ENCODE measurements at regions not wholly inside any gene's neighbourhood (a gene's known extent, or its start where the extent isn't known, plus 50 kb on each side); places are given as distances from the start of the nearest gene placed in this dataset.

DNA sequence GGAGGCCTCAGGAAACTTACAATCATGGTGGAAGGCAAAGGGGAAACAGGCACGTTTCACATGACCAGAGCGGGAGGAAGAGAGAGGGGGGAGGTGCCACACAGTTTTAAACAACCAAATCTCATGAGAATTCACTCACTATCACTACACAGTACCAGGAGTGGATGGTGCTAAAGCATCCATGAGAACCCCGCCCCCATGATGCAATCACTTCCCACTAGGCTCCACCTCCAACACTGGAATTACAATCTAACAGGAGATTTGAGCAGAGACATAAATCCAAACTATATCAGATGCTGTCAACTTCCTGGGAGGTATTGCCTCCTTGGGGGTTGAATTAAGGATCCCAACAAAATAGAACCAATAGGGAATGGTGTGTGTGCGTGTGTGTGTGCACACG lies 407.1 kb downstream of the MED10 start:
- DNase-seq (ENCODE audit: low spot score) (no peak), ATAC-seq (no peak)
- TF ChIP-seq, protein P1, sequence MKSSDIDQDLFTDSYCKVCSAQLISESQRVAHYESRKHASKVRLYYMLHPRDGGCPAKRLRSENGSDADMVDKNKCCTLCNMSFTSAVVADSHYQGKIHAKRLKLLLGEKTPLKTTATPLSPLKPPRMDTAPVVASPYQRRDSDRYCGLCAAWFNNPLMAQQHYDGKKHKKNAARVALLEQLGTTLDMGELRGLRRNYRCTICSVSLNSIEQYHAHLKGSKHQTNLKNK (CRISPR knock-in tag; IDR thresholded peaks at IDR 0.05) = no peak
- TF ChIP-seq ZNF396 (CRISPR knock-in tag; IDR thresholded peaks at IDR 0.05; ENCODE audit: borderline replicate concordance) = no peak
- TF ChIP-seq, protein P2, sequence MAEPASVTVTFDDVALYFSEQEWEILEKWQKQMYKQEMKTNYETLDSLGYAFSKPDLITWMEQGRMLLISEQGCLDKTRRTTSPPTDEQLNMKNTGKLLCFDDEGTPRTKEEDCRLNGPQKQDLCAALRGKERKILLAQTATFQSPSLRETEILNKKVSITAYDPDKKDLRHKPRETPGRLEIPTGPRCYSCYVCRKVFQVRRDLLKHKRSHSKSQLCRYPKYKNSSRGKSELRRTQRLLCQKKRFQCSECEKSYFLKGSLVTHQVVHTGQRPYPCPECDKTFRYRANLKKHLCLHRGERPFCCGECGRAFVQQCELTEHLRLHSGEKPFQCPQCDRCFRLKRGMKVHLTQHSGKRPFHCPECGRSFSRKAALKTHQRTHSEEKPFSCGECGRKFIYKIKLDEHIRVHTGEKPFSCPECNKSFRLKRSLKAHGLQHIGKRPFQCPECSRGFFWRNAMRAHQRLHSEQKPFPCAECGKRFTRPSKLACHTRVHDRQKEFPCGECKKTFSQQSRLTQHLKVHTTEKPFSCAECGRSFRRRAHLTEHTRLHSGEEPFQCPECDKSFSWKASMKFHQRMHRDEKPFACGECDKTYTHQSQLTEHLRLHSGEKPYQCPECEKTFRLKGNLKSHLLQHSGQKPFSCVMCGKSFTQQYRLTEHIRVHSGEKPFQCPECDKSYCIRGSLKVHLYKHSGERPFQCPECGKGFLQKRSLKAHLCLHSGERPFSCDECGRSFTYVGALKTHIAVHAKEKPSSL (CRISPR knock-in tag; conservative IDR thresholded peaks at IDR 0.05) = no peak
- TF ChIP-seq, protein P3, sequence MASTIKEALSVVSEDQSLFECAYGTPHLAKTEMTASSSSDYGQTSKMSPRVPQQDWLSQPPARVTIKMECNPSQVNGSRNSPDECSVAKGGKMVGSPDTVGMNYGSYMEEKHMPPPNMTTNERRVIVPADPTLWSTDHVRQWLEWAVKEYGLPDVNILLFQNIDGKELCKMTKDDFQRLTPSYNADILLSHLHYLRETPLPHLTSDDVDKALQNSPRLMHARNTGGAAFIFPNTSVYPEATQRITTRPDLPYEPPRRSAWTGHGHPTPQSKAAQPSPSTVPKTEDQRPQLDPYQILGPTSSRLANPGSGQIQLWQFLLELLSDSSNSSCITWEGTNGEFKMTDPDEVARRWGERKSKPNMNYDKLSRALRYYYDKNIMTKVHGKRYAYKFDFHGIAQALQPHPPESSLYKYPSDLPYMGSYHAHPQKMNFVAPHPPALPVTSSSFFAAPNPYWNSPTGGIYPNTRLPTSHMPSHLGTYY (CRISPR knock-in tag; IDR thresholded peaks at IDR 0.05) = no peak
- TF ChIP-seq OVOL2 (CRISPR knock-in tag; IDR thresholded peaks at IDR 0.05; ENCODE audit: borderline replicate concordance) = no peak
- no peak for TF ChIP-seq FOXJ3 (CRISPR knock-in tag; IDR thresholded peaks at IDR 0.05; ENCODE audit: borderline replicate concordance)
- TF ChIP-seq, protein P4, sequence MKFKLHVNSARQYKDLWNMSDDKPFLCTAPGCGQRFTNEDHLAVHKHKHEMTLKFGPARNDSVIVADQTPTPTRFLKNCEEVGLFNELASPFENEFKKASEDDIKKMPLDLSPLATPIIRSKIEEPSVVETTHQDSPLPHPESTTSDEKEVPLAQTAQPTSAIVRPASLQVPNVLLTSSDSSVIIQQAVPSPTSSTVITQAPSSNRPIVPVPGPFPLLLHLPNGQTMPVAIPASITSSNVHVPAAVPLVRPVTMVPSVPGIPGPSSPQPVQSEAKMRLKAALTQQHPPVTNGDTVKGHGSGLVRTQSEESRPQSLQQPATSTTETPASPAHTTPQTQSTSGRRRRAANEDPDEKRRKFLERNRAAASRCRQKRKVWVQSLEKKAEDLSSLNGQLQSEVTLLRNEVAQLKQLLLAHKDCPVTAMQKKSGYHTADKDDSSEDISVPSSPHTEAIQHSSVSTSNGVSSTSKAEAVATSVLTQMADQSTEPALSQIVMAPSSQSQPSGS (CRISPR knock-in tag; IDR thresholded peaks at IDR 0.05; ENCODE audit: borderline replicate concordance, low read depth) = no peak
- Mint-ChIP-seq H3K4me3 (no peak overlapping the region), H3K27ac (no peak overlapping the region), H3K36me3 (no peaks in the 10 kb centered on the region), H3K4me1 (no peaks in the 10 kb centered on the region), H3K9me3 (peaks cover 22% of the 10 kb centered on the region), H3K27me3 (ENCODE audit: low read depth) (no peaks in the 10 kb centered on the region; the same call in none of the 2 replicates)
- ChIA-PET POLR2A (no interaction called here), CTCF (no interaction called here)

DNA sequence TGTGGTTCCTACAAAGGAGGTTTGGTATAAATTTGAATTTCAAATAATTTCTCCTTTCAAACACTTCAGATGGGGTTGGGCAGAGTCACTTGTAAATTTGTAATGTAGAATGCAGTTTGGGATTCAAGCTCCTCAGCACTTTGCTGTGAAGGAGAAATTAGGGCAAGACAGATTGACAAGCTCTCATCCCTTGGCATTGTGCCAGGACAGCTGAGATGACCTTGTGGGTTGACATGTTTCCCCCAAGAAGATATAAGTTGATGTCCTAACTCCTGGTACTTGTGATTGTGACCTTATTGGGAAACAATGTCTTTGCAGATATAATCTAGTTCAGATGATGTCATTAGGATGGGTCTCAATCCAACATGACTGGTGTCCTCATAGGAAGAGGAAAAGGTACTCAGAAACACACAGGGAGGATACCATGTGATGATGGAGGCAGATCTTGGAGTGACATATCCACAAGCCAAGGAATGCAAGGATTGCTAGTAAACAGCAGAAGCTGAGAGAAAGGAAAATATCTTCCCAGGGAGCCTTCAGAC lies 408.3 kb downstream of the MED10 start:
- DNase-seq (ENCODE audit: low spot score) = no peak
- peaks cover 6% of the 10 kb centered on the region for H3K36me3 Mint-ChIP-seq
- H3K9me3 Mint-ChIP-seq = peaks cover 29% of the 10 kb centered on the region
- no peak overlapping the region for H3K27ac Mint-ChIP-seq
- no peak for ATAC-seq
- H3K27me3 Mint-ChIP-seq (ENCODE audit: low read depth) = peaks cover 3% of the 10 kb centered on the region
- ChIA-PET CTCF (no interaction called here), POLR2A (no interaction called here)
- H3K4me1 Mint-ChIP-seq = no peaks in the 10 kb centered on the region
- H3K4me3 Mint-ChIP-seq = no peak overlapping the region
- TF ChIP-seq ATF1 (CRISPR knock-in tag; IDR thresholded peaks at IDR 0.05) (no peak), ELF4 (CRISPR knock-in tag; IDR thresholded peaks at IDR 0.05; ENCODE audit: low read depth) (no peak), IRF2 (CRISPR knock-in tag; IDR thresholded peaks at IDR 0.05; ENCODE audit: borderline replicate concordance, low read depth) (no peak), ESRRA (CRISPR knock-in tag; IDR thresholded peaks at IDR 0.05; ENCODE audit: borderline replicate concordance) (no peak), ZNF396 (CRISPR knock-in tag; IDR thresholded peaks at IDR 0.05; ENCODE audit: borderline replicate concordance) (no peak), TCF7 (CRISPR knock-in tag; IDR thresholded peaks at IDR 0.05; ENCODE audit: low read depth) (no peak), CREB1 (CRISPR knock-in tag; IDR thresholded peaks at IDR 0.05) (no peak), ZNF138 (CRISPR knock-in tag; conservative IDR thresholded peaks at IDR 0.05) (no peak), FOXK1 (CRISPR knock-in tag; IDR thresholded peaks at IDR 0.05) (no peak), ZNF263 (CRISPR knock-in tag; IDR thresholded peaks at IDR 0.05; ENCODE audit: low read depth) (no peak), JAZF1 (CRISPR knock-in tag; IDR thresholded peaks at IDR 0.05) (no peak), ZNF219 (CRISPR knock-in tag; IDR thresholded peaks at IDR 0.05; ENCODE audit: borderline replicate concordance) (no peak)
- TF ChIP-seq, protein P4 (CRISPR knock-in tag; IDR thresholded peaks at IDR 0.05; ENCODE audit: borderline replicate concordance, low read depth) = no peak
- TF ChIP-seq, protein P5, sequence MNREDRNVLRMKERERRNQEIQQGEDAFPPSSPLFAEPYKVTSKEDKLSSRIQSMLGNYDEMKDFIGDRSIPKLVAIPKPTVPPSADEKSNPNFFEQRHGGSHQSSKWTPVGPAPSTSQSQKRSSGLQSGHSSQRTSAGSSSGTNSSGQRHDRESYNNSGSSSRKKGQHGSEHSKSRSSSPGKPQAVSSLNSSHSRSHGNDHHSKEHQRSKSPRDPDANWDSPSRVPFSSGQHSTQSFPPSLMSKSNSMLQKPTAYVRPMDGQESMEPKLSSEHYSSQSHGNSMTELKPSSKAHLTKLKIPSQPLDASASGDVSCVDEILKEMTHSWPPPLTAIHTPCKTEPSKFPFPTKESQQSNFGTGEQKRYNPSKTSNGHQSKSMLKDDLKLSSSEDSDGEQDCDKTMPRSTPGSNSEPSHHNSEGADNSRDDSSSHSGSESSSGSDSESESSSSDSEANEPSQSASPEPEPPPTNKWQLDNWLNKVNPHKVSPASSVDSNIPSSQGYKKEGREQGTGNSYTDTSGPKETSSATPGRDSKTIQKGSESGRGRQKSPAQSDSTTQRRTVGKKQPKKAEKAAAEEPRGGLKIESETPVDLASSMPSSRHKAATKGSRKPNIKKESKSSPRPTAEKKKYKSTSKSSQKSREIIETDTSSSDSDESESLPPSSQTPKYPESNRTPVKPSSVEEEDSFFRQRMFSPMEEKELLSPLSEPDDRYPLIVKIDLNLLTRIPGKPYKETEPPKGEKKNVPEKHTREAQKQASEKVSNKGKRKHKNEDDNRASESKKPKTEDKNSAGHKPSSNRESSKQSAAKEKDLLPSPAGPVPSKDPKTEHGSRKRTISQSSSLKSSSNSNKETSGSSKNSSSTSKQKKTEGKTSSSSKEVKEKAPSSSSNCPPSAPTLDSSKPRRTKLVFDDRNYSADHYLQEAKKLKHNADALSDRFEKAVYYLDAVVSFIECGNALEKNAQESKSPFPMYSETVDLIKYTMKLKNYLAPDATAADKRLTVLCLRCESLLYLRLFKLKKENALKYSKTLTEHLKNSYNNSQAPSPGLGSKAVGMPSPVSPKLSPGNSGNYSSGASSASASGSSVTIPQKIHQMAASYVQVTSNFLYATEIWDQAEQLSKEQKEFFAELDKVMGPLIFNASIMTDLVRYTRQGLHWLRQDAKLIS (CRISPR knock-in tag; IDR thresholded peaks at IDR 0.05; ENCODE audit: borderline replicate concordance) = no peak
- TF ChIP-seq, protein P1 (CRISPR knock-in tag; IDR thresholded peaks at IDR 0.05) = no peak
- TF ChIP-seq, protein P6, sequence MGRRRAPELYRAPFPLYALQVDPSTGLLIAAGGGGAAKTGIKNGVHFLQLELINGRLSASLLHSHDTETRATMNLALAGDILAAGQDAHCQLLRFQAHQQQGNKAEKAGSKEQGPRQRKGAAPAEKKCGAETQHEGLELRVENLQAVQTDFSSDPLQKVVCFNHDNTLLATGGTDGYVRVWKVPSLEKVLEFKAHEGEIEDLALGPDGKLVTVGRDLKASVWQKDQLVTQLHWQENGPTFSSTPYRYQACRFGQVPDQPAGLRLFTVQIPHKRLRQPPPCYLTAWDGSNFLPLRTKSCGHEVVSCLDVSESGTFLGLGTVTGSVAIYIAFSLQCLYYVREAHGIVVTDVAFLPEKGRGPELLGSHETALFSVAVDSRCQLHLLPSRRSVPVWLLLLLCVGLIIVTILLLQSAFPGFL (CRISPR knock-in tag; IDR thresholded peaks at IDR 0.05; ENCODE audit: borderline replicate concordance) = no peak
